SU-DHL-6 (cell line): ENCODE measurements at regions not wholly inside any gene's neighbourhood (a gene's known extent, or its start where the extent isn't known, plus 50 kb on each side); places are given as distances from the start of the nearest gene placed in this dataset.

Experiments
- EZH2phosphoT487 ChIP-seq: fragments of 200-600 bp; sonication (generic), shearing (Covaris generic); conservative IDR thresholded peaks from 2 replicates; pipeline ENCODE4 v1.6.1; 2018; ENCODE audit warnings: mild to moderate bottlenecking, antibody characterized with exemption, low read length, moderate library complexity, mixed read lengths
- TF ChIP-seq, protein P1 (sequence below): fragments of 200-600 bp; sonication (generic); IDR thresholded peaks from one replicate; pipeline ENCODE4 v1.5.1; 2017; ENCODE audit warnings: antibody characterized with exemption, mild to moderate bottlenecking, low read length, moderate library complexity; ENCODE audit not compliant: insufficient read depth, poor library complexity, severe bottlenecking

GRCh38 chr2:122034777-122035176 is 279.3 kb downstream of the TSN start:
- TF ChIP-seq, protein P1, sequence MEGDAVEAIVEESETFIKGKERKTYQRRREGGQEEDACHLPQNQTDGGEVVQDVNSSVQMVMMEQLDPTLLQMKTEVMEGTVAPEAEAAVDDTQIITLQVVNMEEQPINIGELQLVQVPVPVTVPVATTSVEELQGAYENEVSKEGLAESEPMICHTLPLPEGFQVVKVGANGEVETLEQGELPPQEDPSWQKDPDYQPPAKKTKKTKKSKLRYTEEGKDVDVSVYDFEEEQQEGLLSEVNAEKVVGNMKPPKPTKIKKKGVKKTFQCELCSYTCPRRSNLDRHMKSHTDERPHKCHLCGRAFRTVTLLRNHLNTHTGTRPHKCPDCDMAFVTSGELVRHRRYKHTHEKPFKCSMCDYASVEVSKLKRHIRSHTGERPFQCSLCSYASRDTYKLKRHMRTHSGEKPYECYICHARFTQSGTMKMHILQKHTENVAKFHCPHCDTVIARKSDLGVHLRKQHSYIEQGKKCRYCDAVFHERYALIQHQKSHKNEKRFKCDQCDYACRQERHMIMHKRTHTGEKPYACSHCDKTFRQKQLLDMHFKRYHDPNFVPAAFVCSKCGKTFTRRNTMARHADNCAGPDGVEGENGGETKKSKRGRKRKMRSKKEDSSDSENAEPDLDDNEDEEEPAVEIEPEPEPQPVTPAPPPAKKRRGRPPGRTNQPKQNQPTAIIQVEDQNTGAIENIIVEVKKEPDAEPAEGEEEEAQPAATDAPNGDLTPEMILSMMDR = no peak
- TF ChIP-seq EZH2phosphoT487 = no peak
